T-cell (primary cell): ENCODE measurements at regions not wholly inside any gene's neighbourhood (a gene's known extent, or its start where the extent isn't known, plus 50 kb on each side); places are given as distances from the start of the nearest gene placed in this dataset.

Source experiments
- ATAC-seq, 4 experiments: fragments of 200-7000 bp in 3 of 4; fragments of 150-1000 bp in 1 of 4; cut with Tn5 transposase; replicated peaks in 1 of 4; 1 replicate in 3 of 4; 2 replicates in 1 of 4; pipeline ENCODE4 v1.10.0; 2021; ENCODE audit warnings: moderate library complexity in 3 of 4, mild to moderate bottlenecking in 2 of 4, moderate number of reproducible peaks in 1 of 4
- CTCF ChIA-PET, 2 donors: fragments of 300-600 bp; sonication (Branson Sonifier 250); formaldehyde crosslinking; loops; one replicate each; lab custom pipeline; 2022; ENCODE audit warnings: antibody characterized with exemption in 2 of 2; lab: Charles Lee
- POLR2A ChIA-PET, 2 donors: fragments of 300-600 bp; sonication (Branson Sonifier 250); formaldehyde crosslinking; loops; one replicate each; lab custom pipeline; 2022; ENCODE audit warnings: antibody characterized with exemption in 2 of 2; lab: Charles Lee
- DNase-seq, 35 experiments: peaks; one replicate each; pipeline versions ENCODE4 v3.0.0 to v3.0.0-alpha.2; 2013 to 2023
- H3K27ac ChIP-seq: one replicate; pipeline ENCODE4 v1.5.1; 2013; ENCODE audit warnings: low read length
- H3K27me3 ChIP-seq, 2 experiments: replicated peaks in 1 of 2; 1 replicate in 1 of 2; 2 replicates in 1 of 2; pipeline versions ENCODE4 v1.6.1 to v1.7.0; 2013; ENCODE audit warnings: low read length in 1 of 2, mixed read lengths in 1 of 2; ENCODE audit not compliant: control insufficient read depth in 2 of 2, insufficient read depth in 2 of 2; ENCODE audit errors: extremely low read depth in 1 of 2
- H3K36me3 ChIP-seq, 2 donors: 1 replicate in 1 of 2; 2 replicates in 1 of 2; pipeline versions ENCODE4 v1.6.1 to v1.7.0; 2013; ENCODE audit warnings: low read length in 1 of 2; ENCODE audit not compliant: control insufficient read depth in 2 of 2, insufficient read depth in 1 of 2; ENCODE audit errors: extremely low read depth in 1 of 2
- H3K4me1 ChIP-seq, 2 experiments: 1 replicate in 1 of 2; 2 replicates in 1 of 2; pipeline versions ENCODE4 v1.6.1 to v1.7.0; 2013; ENCODE audit warnings: low read length in 2 of 2, mixed read lengths in 1 of 2; ENCODE audit not compliant: insufficient read depth in 2 of 2, control insufficient read depth in 1 of 2; ENCODE audit errors: extremely low read depth in 1 of 2
- H3K4me3 ChIP-seq, 2 donors: 1 replicate in 1 of 2; 2 replicates in 1 of 2; pipeline versions ENCODE4 v1.5.1 to v1.7.0; 2013; ENCODE audit warnings: mild to moderate bottlenecking in 2 of 2, low read length in 1 of 2, moderate library complexity in 1 of 2; ENCODE audit not compliant: control insufficient read depth in 1 of 2; ENCODE audit errors: extremely low read depth in 1 of 2
- H3K9me3 ChIP-seq: 2 replicates; pipeline ENCODE4 v1.7.0; 2013
- H3K27ac Mint-ChIP-seq, 2 donors: one replicate each; pipeline ENCODE4 v1.8.0; 2020 to 2021; ENCODE audit warnings: mild to moderate bottlenecking in 2 of 2, mixed read lengths in 2 of 2
- H3K27me3 Mint-ChIP-seq, 2 donors: one replicate each; pipeline ENCODE4 v1.8.0; 2021 to 2022; ENCODE audit warnings: mixed read lengths in 2 of 2
- H3K36me3 Mint-ChIP-seq: one replicate; pipeline ENCODE4 v1.8.0; 2021; ENCODE audit warnings: mixed read lengths
- H3K4me1 Mint-ChIP-seq, 3 donors: one replicate each; pipeline ENCODE4 v1.8.0; 2020 to 2022; ENCODE audit warnings: mixed read lengths in 3 of 3, mild to moderate bottlenecking in 1 of 3
- H3K4me3 Mint-ChIP-seq, 3 donors: one replicate each; pipeline ENCODE4 v1.8.0; 2020 to 2022; ENCODE audit warnings: mild to moderate bottlenecking in 3 of 3, mixed read lengths in 3 of 3, moderate library complexity in 3 of 3
- H3K9me3 Mint-ChIP-seq, 3 donors: one replicate each; pipeline ENCODE4 v1.8.0; 2020 to 2022; ENCODE audit warnings: mixed read lengths in 3 of 3
- WGBS: methylation state at CpG from one replicate; pipeline ENCODE4 v1.1.5; 2013; ENCODE audit warnings: missing lambda C conversion rate; ENCODE audit not compliant: insufficient coverage; 5-methylcytosine and 5-hydroxymethylcytosine counted together

GRCh38 chr12:20194171-20194570 is 174.2 kb upstream of the PDE3A start:
- no peaks in the 10 kb centered on the region for H3K9me3 ChIP-seq
- DNase-seq (no peak), ATAC-seq (no peak)
- no peak overlapping the region for H3K27ac ChIP-seq
- H3K36me3 ChIP-seq = no peaks in the 10 kb centered on the region
- H3K27me3 Mint-ChIP-seq = no peaks in the 10 kb centered on the region
- no peaks in the 10 kb centered on the region for H3K36me3 Mint-ChIP-seq
- H3K27ac Mint-ChIP-seq = no peak overlapping the region
- H3K4me3 Mint-ChIP-seq = no peak overlapping the region
- no peaks in the 10 kb centered on the region for H3K4me1 ChIP-seq
- WGBS = 84% methylated on average over 3 of the region's 4 CpGs
- H3K27me3 ChIP-seq = no peaks in the 10 kb centered on the region
- ChIA-PET CTCF (no interaction called here), POLR2A (no interaction called here)
- no peak overlapping the region for H3K4me3 ChIP-seq
- H3K4me1 Mint-ChIP-seq = no peaks in the 10 kb centered on the region
- H3K9me3 Mint-ChIP-seq = peaks cover 0 to 8% (median 2%) of the 10 kb centered on the region in 3 donors

- Histone ChIP-seq H3K4me3 (no peak overlapping the region), H3K27ac (no peak overlapping the region), H3K9me3 (no peaks in the 10 kb centered on the region), H3K4me1 (no peaks in the 10 kb centered on the region), H3K27me3 (no peaks in the 10 kb centered on the region), H3K36me3 (no peaks in the 10 kb centered on the region)
- Mint-ChIP-seq H3K4me1 (no peaks in the 10 kb centered on the region), H3K27ac (no peak overlapping the region), H3K9me3 (peaks cover 0 to 8% (median 4%) of the 10 kb centered on the region in 3 donors), H3K27me3 (no peaks in the 10 kb centered on the region), H3K4me3 (no peak overlapping the region), H3K36me3 (no peaks in the 10 kb centered on the region)
- DNase-seq (no peak), ATAC-seq (no peak)
- WGBS = 83% methylated on average over 1 of the region's 4 CpGs
- ChIA-PET CTCF (no interaction called here), POLR2A (no interaction called here)
Measured at GRCh38 chr12:20196767-20197166, 171.6 kb upstream of the PDE3A start.

DNA sequence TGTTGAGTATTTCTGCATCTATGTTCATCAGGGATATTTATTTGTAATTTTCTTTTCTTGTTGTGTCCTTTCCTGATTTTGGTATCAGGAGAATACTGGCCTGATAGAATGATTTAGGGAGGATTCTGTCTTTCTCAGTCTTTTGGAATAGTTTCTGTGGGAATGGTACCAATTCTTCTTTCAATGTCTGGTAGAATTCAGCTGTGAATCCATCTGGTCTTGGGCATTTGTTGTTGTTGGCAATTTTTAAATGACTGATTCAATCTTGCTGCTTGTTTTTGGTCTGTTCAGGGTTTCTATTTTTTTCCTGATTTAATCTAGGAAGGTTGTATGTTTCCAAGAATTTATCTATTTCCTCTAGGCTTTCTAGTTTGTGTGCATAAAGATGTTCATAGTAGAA is 170.9 kb upstream of the PDE3A start:
- Mint-ChIP-seq H3K9me3 (peaks cover 0 to 8% (median 2%) of the 10 kb centered on the region in 3 donors), H3K36me3 (no peaks in the 10 kb centered on the region)

GRCh38 chr12:20199780-20200179 is 168.6 kb upstream of the PDE3A start:
- no peak for DNase-seq
- no peaks in the 10 kb centered on the region for H3K27me3 Mint-ChIP-seq
- no peaks in the 10 kb centered on the region for H3K36me3 Mint-ChIP-seq
- ChIA-PET POLR2A (no interaction called here), CTCF (interaction anchor here in 1 of 2 donors (0.6 kb wide), 2 partner anchors 9 to 17 kb away, joined by 5 to 8 read pairs; no protein-coding TSS in a partner anchor)
- no peaks in the 10 kb centered on the region for H3K36me3 ChIP-seq
- no peak overlapping the region for H3K4me3 ChIP-seq
- no peak overlapping the region for H3K27ac Mint-ChIP-seq
- H3K4me1 ChIP-seq = no peaks in the 10 kb centered on the region
- peaks cover 0 to 8% (median 2%) of the 10 kb centered on the region in 3 donors for H3K9me3 Mint-ChIP-seq
- no peak for ATAC-seq
- no peaks in the 10 kb centered on the region for H3K4me1 Mint-ChIP-seq
- H3K27me3 ChIP-seq = no peaks in the 10 kb centered on the region
- H3K4me3 Mint-ChIP-seq = no peak overlapping the region
- no peak overlapping the region for H3K27ac ChIP-seq
- WGBS = no CpG with 5 or more reads among the region's 3 CpGs
- H3K9me3 ChIP-seq = no peaks in the 10 kb centered on the region

More for the DNA sequence above, 170.9 kb upstream of the PDE3A start:
- Mint-ChIP-seq H3K4me1 (no peaks in the 10 kb centered on the region), H3K27ac (no peak overlapping the region), H3K4me3 (no peak overlapping the region), H3K27me3 (no peaks in the 10 kb centered on the region)
- Histone ChIP-seq H3K4me3 (no peak overlapping the region), H3K9me3 (no peaks in the 10 kb centered on the region), H3K4me1 (no peaks in the 10 kb centered on the region), H3K27me3 (no peaks in the 10 kb centered on the region), H3K36me3 (no peaks in the 10 kb centered on the region), H3K27ac (no peak overlapping the region)
- DNase-seq (no peak), ATAC-seq (no peak)
- ChIA-PET POLR2A (no interaction called here), CTCF (no interaction called here)

- Histone ChIP-seq H3K4me3 (no peak overlapping the region), H3K27ac (no peak overlapping the region), H3K27me3 (no peaks in the 10 kb centered on the region), H3K9me3 (no peaks in the 10 kb centered on the region), H3K4me1 (no peaks in the 10 kb centered on the region), H3K36me3 (no peaks in the 10 kb centered on the region)
- H3K9me3 Mint-ChIP-seq = peaks cover 0 to 8% (median 2%) of the 10 kb centered on the region in 3 donors
- H3K36me3 Mint-ChIP-seq = no peaks in the 10 kb centered on the region
- no peaks in the 10 kb centered on the region for H3K4me1 Mint-ChIP-seq
- no peaks in the 10 kb centered on the region for H3K27me3 Mint-ChIP-seq
- H3K4me3 Mint-ChIP-seq = no peak overlapping the region
- ATAC-seq (no peak), DNase-seq (no peak)
- no peak overlapping the region for H3K27ac Mint-ChIP-seq
- POLR2A ChIA-PET = no interaction called here
- CTCF ChIA-PET = no interaction called here
Measured at GRCh38 chr12:20201733-20202132, 166.6 kb upstream of the PDE3A start.

DNA sequence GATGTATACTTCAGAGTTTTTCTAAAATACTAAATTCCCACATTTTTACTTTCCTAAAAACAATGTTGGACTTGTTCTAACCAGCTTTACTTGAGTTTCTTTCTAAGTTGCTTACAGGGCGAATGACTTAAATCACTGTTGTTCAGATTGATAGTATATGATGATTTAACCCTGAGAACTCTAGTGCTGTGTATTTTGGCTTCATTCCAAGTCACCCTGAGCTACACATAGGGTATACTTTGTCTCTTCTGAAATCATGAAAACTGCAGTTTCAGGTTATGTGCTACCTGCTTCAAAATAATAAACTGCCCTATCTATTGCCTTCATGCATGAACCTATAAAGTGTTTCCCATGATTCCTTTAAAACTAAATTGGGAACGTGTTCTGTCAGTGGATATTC is 162.5 kb upstream of the PDE3A start:
- H3K4me1 Mint-ChIP-seq = no peaks in the 10 kb centered on the region
- no peak overlapping the region for H3K4me3 ChIP-seq
- no peaks in the 10 kb centered on the region for H3K27me3 ChIP-seq
- H3K36me3 ChIP-seq = no peaks in the 10 kb centered on the region
- H3K27ac Mint-ChIP-seq = no peak overlapping the region
- H3K4me1 ChIP-seq = no peaks in the 10 kb centered on the region
- DNase-seq (no peak), ATAC-seq (no peak)
- POLR2A ChIA-PET = no interaction called here
- CTCF ChIA-PET = no interaction called here
- no CpG with 5 or more reads among the region's 2 CpGs for WGBS
- no peaks in the 10 kb centered on the region for H3K36me3 Mint-ChIP-seq
- H3K27me3 Mint-ChIP-seq = peaks cover 0 to 1% of the 10 kb centered on the region in 2 donors
- no peak overlapping the region for H3K27ac ChIP-seq
- peaks cover 0 to 5% (median 4%) of the 10 kb centered on the region in 3 donors for H3K9me3 Mint-ChIP-seq
- H3K9me3 ChIP-seq = no peaks in the 10 kb centered on the region
- H3K4me3 Mint-ChIP-seq = no peak overlapping the region

DNA sequence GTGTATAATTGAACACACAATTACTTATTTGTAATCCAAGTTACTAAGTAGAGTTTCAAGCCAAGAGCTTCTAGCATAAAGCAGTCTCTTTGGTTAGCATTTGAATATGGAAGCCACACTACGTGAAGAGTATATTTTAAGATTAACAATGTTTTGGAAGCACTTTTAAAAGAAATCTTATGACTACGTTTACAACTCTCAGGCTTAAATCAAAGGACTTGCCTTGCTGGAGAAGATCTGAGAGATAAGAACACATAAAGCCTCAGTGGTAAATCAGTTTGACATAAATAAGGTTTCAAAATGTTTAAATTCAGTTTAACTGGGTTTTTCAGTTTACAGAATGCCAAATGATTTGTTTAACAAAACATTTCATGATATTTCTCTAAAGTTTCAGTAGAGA is 161.9 kb upstream of the PDE3A start:
- Mint-ChIP-seq H3K9me3 (peaks cover 0 to 5% (median 4%) of the 10 kb centered on the region in 3 donors), H3K4me1 (no peaks in the 10 kb centered on the region), H3K4me3 (no peak overlapping the region), H3K36me3 (no peaks in the 10 kb centered on the region), H3K27ac (no peak overlapping the region), H3K27me3 (peaks cover 0 to 1% of the 10 kb centered on the region in 2 donors)
- WGBS = no CpG with 5 or more reads among the region's 2 CpGs
- Histone ChIP-seq H3K9me3 (no peaks in the 10 kb centered on the region), H3K27ac (no peak overlapping the region), H3K4me1 (no peaks in the 10 kb centered on the region), H3K27me3 (no peaks in the 10 kb centered on the region), H3K4me3 (no peak overlapping the region), H3K36me3 (no peaks in the 10 kb centered on the region)
- ATAC-seq (no peak), DNase-seq (no peak)
- CTCF ChIA-PET = no interaction called here
- POLR2A ChIA-PET = interaction anchor here in 1 of 2 donors (0.5 kb wide), 1 partner anchor 1105 kb away, joined by 4 read pairs; no protein-coding TSS in a partner anchor
